Neural cell (in vitro differentiated cells): ENCODE measurements at regions not wholly inside any gene's neighbourhood (a gene's known extent, or its start where the extent isn't known, plus 50 kb on each side); places are given as distances from the start of the nearest gene placed in this dataset.
A peak's percentile ranks its signal among the peaks of the same experiment; 100 is the strongest.

Source experiments
- H2AFZ ChIP-seq: fragments of 200-600, 300-800 bp; sonication (generic), shearing (Covaris generic); 2 replicates; pipeline ENCODE4 v1.6.0; 2014; ENCODE audit warnings: low read depth, mild to moderate bottlenecking, antibody characterized with exemption, low read length, moderate library complexity
- H3F3A ChIP-seq: fragments of 200-600 bp; shearing (Covaris generic); 2 replicates; pipeline ENCODE4 v1.6.1; 2016; ENCODE audit warnings: mild to moderate bottlenecking, moderate library complexity, mixed read lengths, antibody characterized with exemption, low read length; ENCODE audit not compliant: insufficient read depth, poor library complexity, severe bottlenecking
- H3K27ac ChIP-seq: fragments of 200-600, 300-800 bp; sonication (generic), shearing (Covaris generic); 2 replicates; pipeline ENCODE4 v1.5.1; 2014; ENCODE audit warnings: mild to moderate bottlenecking, low read length, moderate library complexity
- H3K27me3 ChIP-seq: fragments of 300-800, 200-600 bp; sonication (generic), shearing (Covaris generic); 2 replicates; pipeline ENCODE4 v1.6.0; 2014; ENCODE audit warnings: mild to moderate bottlenecking, low read depth, low read length, moderate library complexity; ENCODE audit not compliant: insufficient read depth
- H3K36me3 ChIP-seq: fragments of 300-800, 200-600 bp; sonication (generic), shearing (Covaris generic); 2 replicates; pipeline ENCODE4 v1.5.1; 2014; ENCODE audit warnings: mild to moderate bottlenecking, antibody characterized with exemption, low read length, moderate library complexity; ENCODE audit not compliant: insufficient read depth
- H3K4me2 ChIP-seq: fragments of 300-800, 200-600 bp; sonication (generic), shearing (Covaris generic); 2 replicates; pipeline ENCODE4 v1.6.0; 2014; ENCODE audit warnings: mild to moderate bottlenecking, low read length
- H3K4me3 ChIP-seq: fragments of 300-800, 200-600 bp; sonication (generic), shearing (Covaris generic); 2 replicates; pipeline ENCODE4 v1.5.1; 2014; ENCODE audit warnings: mild to moderate bottlenecking, low read length, moderate library complexity
- H3K79me2 ChIP-seq: fragments of 200-600 bp; shearing (Covaris generic); replicated peaks from 2 replicates; pipeline ENCODE4 v1.6.0; 2014; ENCODE audit warnings: mild to moderate bottlenecking, low read length, moderate library complexity; ENCODE audit not compliant: insufficient read depth
- H3K9ac ChIP-seq: fragments of 300-800, 200-600 bp; sonication (generic), shearing (Covaris generic); 2 replicates; pipeline ENCODE4 v1.6.1; 2016; ENCODE audit warnings: mild to moderate bottlenecking, low read length, mixed read lengths
- H3K9me2 ChIP-seq: fragments of 200-600 bp; shearing (Covaris generic); 2 replicates; pipeline ENCODE4 v1.6.1; 2016; ENCODE audit warnings: mild to moderate bottlenecking, low read length, mixed read lengths; ENCODE audit not compliant: insufficient read depth
- H3K9me3 ChIP-seq: fragments of 200-600, 300-800 bp; sonication (generic), shearing (Covaris generic); 2 replicates; pipeline ENCODE4 v1.6.1; 2016; ENCODE audit warnings: mild to moderate bottlenecking, mixed run types, low read length, moderate library complexity, mixed read lengths
- H4K20me1 ChIP-seq: fragments of 200-600 bp; shearing (Covaris generic); 2 replicates; pipeline ENCODE4 v1.6.1; 2016; ENCODE audit warnings: mild to moderate bottlenecking, mixed run types; ENCODE audit not compliant: insufficient read depth
- EP300 ChIP-seq: fragments of 450-650 bp; conservative IDR thresholded peaks from 2 replicates; pipeline ENCODE4 v1.6.1; 2014; ENCODE audit warnings: antibody characterized with exemption, mild to moderate bottlenecking, moderate library complexity; ENCODE audit not compliant: poor library complexity, severe bottlenecking
- EZH2 ChIP-seq: fragments of 200-600, 300-800 bp; shearing (Covaris generic), sonication (generic); IDR thresholded peaks from 2 replicates; pipeline ENCODE4 v1.6.1; 2014; ENCODE audit warnings: antibody characterized with exemption, low read length, borderline replicate concordance, mild to moderate bottlenecking; ENCODE audit not compliant: insufficient read depth, poor library complexity, severe bottlenecking
- MXI1 ChIP-seq: fragments of 450-650 bp; conservative IDR thresholded peaks from 2 replicates; pipeline ENCODE4 v1.6.1; 2014; ENCODE audit warnings: antibody characterized with exemption, mild to moderate bottlenecking; ENCODE audit not compliant: poor library complexity, severe bottlenecking
- POLR2AphosphoS5 ChIP-seq: IDR thresholded peaks from 2 replicates; pipeline ENCODE4 v1.6.1; 2012
- RAD21 ChIP-seq: fragments of 450-650 bp; conservative IDR thresholded peaks from 2 replicates; pipeline ENCODE4 v1.6.1; 2014; ENCODE audit warnings: antibody characterized with exemption, mild to moderate bottlenecking, moderate library complexity
- REST ChIP-seq: IDR thresholded peaks from 2 replicates; pipeline ENCODE4 v1.6.1; 2012; ENCODE audit warnings: borderline replicate concordance
- SMC3 ChIP-seq: fragments of 450-650 bp; conservative IDR thresholded peaks from 2 replicates; pipeline ENCODE4 v1.6.1; 2014; ENCODE audit warnings: antibody characterized with exemption, mild to moderate bottlenecking, moderate library complexity; ENCODE audit not compliant: poor library complexity
- TAF1 ChIP-seq: IDR thresholded peaks from 2 replicates; pipeline ENCODE4 v1.6.1; 2012; ENCODE audit warnings: low read depth
- TF ChIP-seq, protein P1 (sequence below): fragments of 450-650 bp; IDR thresholded peaks from 2 replicates; pipeline ENCODE4 v1.5.1; 2014; ENCODE audit warnings: antibody characterized with exemption, mild to moderate bottlenecking, moderate library complexity; ENCODE audit not compliant: poor library complexity, severe bottlenecking

- H2AFZ ChIP-seq: no peak overlapping the region
- TF ChIP-seq EZH2 (no peak), TAF1 (no peak), SMC3 (no peak), POLR2AphosphoS5 (no peak)
- H3K27ac ChIP-seq: no peak overlapping the region
- no peak overlapping the region for H3K4me2 ChIP-seq
- H3F3A ChIP-seq: no peaks in the 10 kb centered on the region
- no peaks in the 10 kb centered on the region for H3K79me2 ChIP-seq
- no peaks in the 10 kb centered on the region for H3K9me3 ChIP-seq
- no peaks in the 10 kb centered on the region for H3K9me2 ChIP-seq
- H3K27me3 ChIP-seq: no peaks in the 10 kb centered on the region
- H3K9ac ChIP-seq: no peak overlapping the region
- H3K36me3 ChIP-seq: no peaks in the 10 kb centered on the region
- no peak overlapping the region for H3K4me3 ChIP-seq
- no peaks in the 10 kb centered on the region for H4K20me1 ChIP-seq
Observed at GRCh38 chr20:41877911-41878310, 259.7 kb upstream of the CHD6 start.

DNA sequence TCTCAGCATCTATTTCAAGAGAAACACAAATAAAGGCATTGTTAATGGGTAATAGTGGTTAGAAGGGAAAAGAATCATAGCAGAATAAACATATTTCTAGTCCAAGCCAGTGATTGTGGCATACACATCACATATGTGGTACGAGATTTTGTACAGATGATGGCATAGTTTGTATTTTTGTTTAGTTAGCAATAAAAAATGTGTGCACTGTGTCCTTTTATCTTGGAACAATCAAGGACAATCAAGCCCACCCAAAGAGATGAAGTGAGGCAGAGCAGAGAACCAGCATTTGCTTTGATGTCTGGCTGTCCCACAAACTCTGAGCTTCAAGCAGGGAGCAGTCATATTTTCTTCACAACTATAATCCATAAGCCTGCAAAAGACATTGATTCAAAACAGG lies 256.5 kb upstream of the CHD6 start:
- TF ChIP-seq EP300 (no peak), SMC3 (no peak), REST (no peak), POLR2AphosphoS5 (no peak), TAF1 (no peak), RAD21 (no peak), MXI1 (no peak), EZH2 (no peak)
- TF ChIP-seq, protein P1, sequence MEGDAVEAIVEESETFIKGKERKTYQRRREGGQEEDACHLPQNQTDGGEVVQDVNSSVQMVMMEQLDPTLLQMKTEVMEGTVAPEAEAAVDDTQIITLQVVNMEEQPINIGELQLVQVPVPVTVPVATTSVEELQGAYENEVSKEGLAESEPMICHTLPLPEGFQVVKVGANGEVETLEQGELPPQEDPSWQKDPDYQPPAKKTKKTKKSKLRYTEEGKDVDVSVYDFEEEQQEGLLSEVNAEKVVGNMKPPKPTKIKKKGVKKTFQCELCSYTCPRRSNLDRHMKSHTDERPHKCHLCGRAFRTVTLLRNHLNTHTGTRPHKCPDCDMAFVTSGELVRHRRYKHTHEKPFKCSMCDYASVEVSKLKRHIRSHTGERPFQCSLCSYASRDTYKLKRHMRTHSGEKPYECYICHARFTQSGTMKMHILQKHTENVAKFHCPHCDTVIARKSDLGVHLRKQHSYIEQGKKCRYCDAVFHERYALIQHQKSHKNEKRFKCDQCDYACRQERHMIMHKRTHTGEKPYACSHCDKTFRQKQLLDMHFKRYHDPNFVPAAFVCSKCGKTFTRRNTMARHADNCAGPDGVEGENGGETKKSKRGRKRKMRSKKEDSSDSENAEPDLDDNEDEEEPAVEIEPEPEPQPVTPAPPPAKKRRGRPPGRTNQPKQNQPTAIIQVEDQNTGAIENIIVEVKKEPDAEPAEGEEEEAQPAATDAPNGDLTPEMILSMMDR: no peak
- no peaks in the 10 kb centered on the region for H4K20me1 ChIP-seq
- H3K27me3 ChIP-seq: no peaks in the 10 kb centered on the region
- H3K4me3 ChIP-seq: no peak overlapping the region
- H3K79me2 ChIP-seq: no peaks in the 10 kb centered on the region
- no peak overlapping the region for H3K27ac ChIP-seq
- peaks cover 3% of the 10 kb centered on the region for H3K9me3 ChIP-seq
- no peaks in the 10 kb centered on the region for H3K36me3 ChIP-seq
- H3F3A ChIP-seq: no peaks in the 10 kb centered on the region
- H3K4me2 ChIP-seq: no peak overlapping the region
- no peaks in the 10 kb centered on the region for H3K9me2 ChIP-seq
- no peak overlapping the region for H2AFZ ChIP-seq
- no peak overlapping the region for H3K9ac ChIP-seq

DNA sequence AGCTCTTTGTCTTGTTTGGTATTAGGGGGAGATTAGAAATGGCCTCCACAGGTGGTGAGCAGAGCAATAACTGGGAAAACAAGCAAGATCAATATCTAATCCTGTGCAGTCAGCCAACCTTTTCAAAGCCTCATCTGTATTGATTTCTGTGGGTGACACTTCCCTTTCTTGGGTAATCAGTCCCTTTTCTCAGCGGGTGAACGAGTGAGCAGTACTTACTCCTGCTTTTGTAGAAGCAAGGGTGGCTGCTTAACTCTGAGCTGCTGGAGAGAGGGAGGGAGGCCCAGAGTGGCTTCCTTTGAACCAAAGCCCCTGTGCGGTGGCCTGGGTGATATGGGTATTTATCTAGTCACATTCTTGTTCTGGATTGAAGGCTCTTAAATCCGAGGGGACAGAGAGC lies 254.8 kb upstream of the CHD6 start:
- no peaks in the 10 kb centered on the region for H3K9me2 ChIP-seq
- H3K4me2 ChIP-seq: no peak overlapping the region
- H3K79me2 ChIP-seq: no peaks in the 10 kb centered on the region
- no peaks in the 10 kb centered on the region for H3K36me3 ChIP-seq
- TF ChIP-seq RAD21: no peak
- TF ChIP-seq REST: peak; percentile 28
- H3K9ac ChIP-seq: no peak overlapping the region
- no peak overlapping the region for H2AFZ ChIP-seq
- no peaks in the 10 kb centered on the region for H3F3A ChIP-seq
- no peaks in the 10 kb centered on the region for H4K20me1 ChIP-seq
- no peaks in the 10 kb centered on the region for H3K27me3 ChIP-seq
- peaks cover 4% of the 10 kb centered on the region for H3K9me3 ChIP-seq
- no peak overlapping the region for H3K4me3 ChIP-seq
- peak overlapping the region; percentile 11 for H3K27ac ChIP-seq
